Mesendoderm (in vitro differentiated cells): ENCODE measurements at regions not wholly inside any gene's neighbourhood (a gene's known extent, or its start where the extent isn't known, plus 50 kb on each side); places are given as distances from the start of the nearest gene placed in this dataset.

Source experiments
- DNase-seq: peaks from one replicate; pipeline ENCODE4 v3.0.0; 2013
- H2AK5ac ChIP-seq: 2 replicates; pipeline ENCODE4 v1.6.1; 2013; ENCODE audit warnings: low read length, inconsistent platforms
- H2BK120ac ChIP-seq: 2 replicates; pipeline ENCODE4 v1.6.1; 2013; ENCODE audit warnings: low read depth, mild to moderate bottlenecking, low read length, moderate library complexity, mixed read lengths
- H2BK15ac ChIP-seq: replicated peaks from 2 replicates; pipeline ENCODE4 v1.6.1; 2013; ENCODE audit warnings: low read depth, mild to moderate bottlenecking, moderate library complexity
- H2BK5ac ChIP-seq: 2 replicates; pipeline ENCODE4 v1.6.1; 2013; ENCODE audit warnings: low read length, inconsistent platforms
- H3K18ac ChIP-seq: 2 replicates; pipeline ENCODE4 v1.6.1; 2013; ENCODE audit warnings: mild to moderate bottlenecking, low read length, mixed read lengths
- H3K23ac ChIP-seq: one replicate; pipeline ENCODE4 v1.6.1; 2013; ENCODE audit warnings: low read length
- H3K27ac ChIP-seq: 2 replicates; pipeline ENCODE4 v1.5.1; 2013; ENCODE audit warnings: low read depth, mild to moderate bottlenecking, inconsistent platforms, low read length, moderate library complexity
- H3K27me3 ChIP-seq: 2 replicates; pipeline ENCODE4 v1.6.1; 2013; ENCODE audit warnings: low read length, control low read depth, mild to moderate bottlenecking, inconsistent platforms; ENCODE audit not compliant: insufficient read depth, poor library complexity
- H3K36me3 ChIP-seq: 2 replicates; pipeline ENCODE4 v1.6.1; 2013; ENCODE audit warnings: low read length, inconsistent platforms; ENCODE audit not compliant: control insufficient read depth, insufficient read depth
- H3K4ac ChIP-seq: one replicate; pipeline ENCODE4 v1.6.1; 2013; ENCODE audit warnings: low read depth, mild to moderate bottlenecking, low read length, moderate library complexity
- H3K4me1 ChIP-seq: 2 replicates; pipeline ENCODE4 v1.6.1; 2013; ENCODE audit warnings: low read depth, low read length, inconsistent platforms; ENCODE audit not compliant: control insufficient read depth
- H3K4me2 ChIP-seq: 2 replicates; pipeline ENCODE4 v1.6.1; 2013; ENCODE audit warnings: low read length
- H3K4me3 ChIP-seq: 2 replicates; pipeline ENCODE4 v1.5.1; 2013; ENCODE audit warnings: mild to moderate bottlenecking, low read length
- H3K56ac ChIP-seq: one replicate; pipeline ENCODE4 v1.6.1; 2013; ENCODE audit warnings: low read length
- H3K79me1 ChIP-seq: 2 replicates; pipeline ENCODE4 v1.6.1; 2013; ENCODE audit warnings: low read length, inconsistent platforms
- H3K79me2 ChIP-seq: 2 replicates; pipeline ENCODE4 v1.6.1; 2013; ENCODE audit warnings: mild to moderate bottlenecking, low read length; ENCODE audit not compliant: control insufficient read depth, insufficient read depth
- H3K9ac ChIP-seq: 2 replicates; pipeline ENCODE4 v1.6.1; 2013; ENCODE audit warnings: low read length, inconsistent platforms
- H4K5ac ChIP-seq: one replicate; pipeline ENCODE4 v1.6.1; 2013; ENCODE audit warnings: low read length
- H4K8ac ChIP-seq: one replicate; pipeline ENCODE4 v1.6.1; 2013; ENCODE audit warnings: low read depth, mild to moderate bottlenecking, control low read depth, low read length, moderate library complexity
- WGBS: extraction: QIAGEN DNeasy Blood & Tissue Kit; methylation state at CpG from one replicate; pipeline ENCODE4 v1.1.7; 2013; ENCODE audit warnings: low lambda C conversion rate, missing lambda C conversion rate; ENCODE audit not compliant: insufficient coverage; ENCODE audit errors: extremely low coverage; 5-methylcytosine and 5-hydroxymethylcytosine counted together

DNA sequence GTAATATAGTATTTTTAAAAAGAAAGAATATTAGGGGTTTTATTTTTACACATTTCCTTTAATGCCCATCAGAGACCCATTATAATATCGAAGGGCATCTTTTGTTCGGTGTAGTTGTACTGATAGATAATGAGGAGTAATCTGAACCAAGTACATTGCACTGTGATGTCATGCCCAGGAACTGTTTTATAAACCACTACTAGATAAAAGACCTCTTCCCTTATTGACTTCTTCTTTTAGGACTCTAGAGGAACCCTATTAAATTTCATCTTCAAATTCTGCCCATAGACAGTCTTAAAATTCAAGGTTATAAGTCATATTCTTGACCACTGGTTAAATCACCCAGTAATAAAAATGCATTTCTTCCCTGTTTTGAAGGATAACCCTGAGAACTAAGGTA is 206.5 kb downstream of the NRIP1 start:
- WGBS: no CpG with 5 or more reads among the region's 2 CpGs
- no peaks in the 10 kb centered on the region for H3K27me3 ChIP-seq

DNA sequence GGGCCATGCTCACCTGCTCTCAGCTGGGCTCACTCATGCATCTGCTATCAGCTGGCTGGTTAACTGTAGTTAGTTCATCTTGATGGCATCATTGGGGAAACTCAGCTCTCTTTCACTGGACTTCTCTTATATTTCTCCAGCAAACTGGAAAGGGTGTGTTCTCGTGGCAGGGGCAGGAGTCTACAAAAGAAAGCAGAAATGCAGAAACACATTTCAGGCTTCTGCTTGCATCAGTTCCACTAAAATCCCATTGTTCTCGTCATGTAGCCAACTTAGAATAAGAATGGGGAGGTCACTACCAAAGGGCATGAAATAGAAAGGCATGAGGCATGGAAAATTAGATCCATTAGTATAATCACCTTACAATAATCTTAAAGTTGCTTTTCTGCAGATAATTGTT is 207.3 kb downstream of the NRIP1 start:
- no peak overlapping the region for H4K8ac ChIP-seq

More for the DNA sequence above, 206.5 kb downstream of the NRIP1 start:
- Histone ChIP-seq H2BK5ac (no peak overlapping the region), H2BK15ac (no peak overlapping the region), H3K4me1 (no peaks in the 10 kb centered on the region), H3K4me2 (no peak overlapping the region), H2BK120ac (no peak overlapping the region), H3K79me1 (no peaks in the 10 kb centered on the region), H3K9ac (no peak overlapping the region), H3K36me3 (no peaks in the 10 kb centered on the region), H3K18ac (no peak overlapping the region), H3K4ac (no peak overlapping the region), H3K4me3 (no peak overlapping the region), H3K23ac (no peak overlapping the region), H3K56ac (no peak overlapping the region), H4K5ac (no peak overlapping the region), H2AK5ac (no peak overlapping the region), H4K8ac (no peak overlapping the region), H3K79me2 (no peaks in the 10 kb centered on the region), H3K27ac (no peak overlapping the region)
- no peak for DNase-seq

DNA sequence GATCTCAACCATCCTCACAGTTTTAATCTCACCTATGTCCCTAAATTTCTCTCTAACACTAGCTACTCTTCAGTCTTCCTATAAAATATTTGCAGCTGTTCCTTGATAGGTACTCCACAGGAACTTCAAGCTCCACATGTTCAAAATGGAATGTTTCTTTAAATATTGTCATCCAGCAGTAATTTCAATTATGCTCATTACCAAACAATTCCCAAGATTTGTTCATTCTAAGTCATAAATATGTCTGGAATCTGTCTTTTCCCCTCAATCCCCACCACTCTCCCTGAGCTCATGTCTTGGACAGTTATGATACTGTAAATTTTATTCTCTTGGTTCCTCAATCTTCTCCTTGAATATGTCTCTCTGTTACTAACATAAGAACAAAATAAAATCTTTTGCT is 214.4 kb downstream of the NRIP1 start:
- no peaks in the 10 kb centered on the region for H3K79me2 ChIP-seq
- no peak overlapping the region for H2BK5ac ChIP-seq
- H3K9ac ChIP-seq: no peak overlapping the region
- no peak overlapping the region for H4K5ac ChIP-seq
- H3K36me3 ChIP-seq: no peaks in the 10 kb centered on the region
- H4K8ac ChIP-seq: no peak overlapping the region
- H3K18ac ChIP-seq: no peak overlapping the region
- no peak overlapping the region for H3K4me2 ChIP-seq
- H2BK120ac ChIP-seq: no peak overlapping the region
- no peaks in the 10 kb centered on the region for H3K79me1 ChIP-seq
- no peaks in the 10 kb centered on the region for H3K27me3 ChIP-seq
- no peak overlapping the region for H2BK15ac ChIP-seq
- H3K4me3 ChIP-seq: no peak overlapping the region
- no peak overlapping the region for H3K56ac ChIP-seq
- H3K23ac ChIP-seq: no peak overlapping the region
- DNase-seq: no peak
- H3K27ac ChIP-seq: no peak overlapping the region
- H3K4ac ChIP-seq: no peak overlapping the region
- H2AK5ac ChIP-seq: no peak overlapping the region
- H3K4me1 ChIP-seq: no peaks in the 10 kb centered on the region

More for the DNA sequence above, 207.3 kb downstream of the NRIP1 start:
- Histone ChIP-seq H2BK5ac (no peak overlapping the region), H3K18ac (no peak overlapping the region), H3K79me2 (no peaks in the 10 kb centered on the region), H3K27me3 (no peaks in the 10 kb centered on the region), H2AK5ac (no peak overlapping the region), H3K79me1 (no peaks in the 10 kb centered on the region), H2BK120ac (no peak overlapping the region), H3K56ac (no peak overlapping the region), H2BK15ac (no peak overlapping the region), H3K4me1 (no peaks in the 10 kb centered on the region), H3K4ac (no peak overlapping the region), H3K36me3 (no peaks in the 10 kb centered on the region), H3K4me2 (no peak overlapping the region), H4K5ac (no peak overlapping the region), H3K27ac (no peak overlapping the region), H3K23ac (no peak overlapping the region), H3K9ac (no peak overlapping the region), H3K4me3 (no peak overlapping the region)
- WGBS: no CpG with 5 or more reads among the region's 2 CpGs
- DNase-seq: no peak

DNA sequence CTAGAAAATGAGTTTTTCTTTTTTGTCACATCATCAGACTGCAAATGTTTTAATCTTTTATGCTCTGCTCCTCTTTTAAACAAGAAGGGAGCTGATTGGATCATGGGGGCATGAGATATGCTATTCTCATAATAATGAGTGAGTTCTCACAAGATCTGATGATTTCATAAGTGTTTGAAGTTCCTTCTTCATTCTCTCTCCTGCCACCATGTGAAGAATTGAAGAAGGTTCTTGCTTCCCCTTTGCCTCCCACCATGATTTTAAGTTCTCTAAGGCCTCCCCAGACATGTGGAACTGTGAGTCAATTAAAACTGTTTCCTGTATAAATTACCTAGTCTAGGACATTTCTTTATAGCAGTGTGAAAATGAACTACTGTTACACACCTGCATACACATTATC is 218.2 kb downstream of the NRIP1 start:
- H3K27me3 ChIP-seq: no peaks in the 10 kb centered on the region
- no peak overlapping the region for H3K18ac ChIP-seq
- H3K27ac ChIP-seq: no peak overlapping the region
- no peak overlapping the region for H3K9ac ChIP-seq
- no peak overlapping the region for H4K5ac ChIP-seq
- no peaks in the 10 kb centered on the region for H3K79me2 ChIP-seq
- H3K56ac ChIP-seq: no peak overlapping the region
- H3K79me1 ChIP-seq: no peaks in the 10 kb centered on the region
- no peak overlapping the region for H2BK5ac ChIP-seq
- no peak overlapping the region for H2AK5ac ChIP-seq
- no peak overlapping the region for H3K23ac ChIP-seq
- H2BK120ac ChIP-seq: no peak overlapping the region
- H4K8ac ChIP-seq: no peak overlapping the region
- no peak overlapping the region for H3K4me3 ChIP-seq
- H3K4ac ChIP-seq: no peak overlapping the region
- H2BK15ac ChIP-seq: no peak overlapping the region
- DNase-seq: no peak
- no peaks in the 10 kb centered on the region for H3K4me1 ChIP-seq
- H3K4me2 ChIP-seq: no peak overlapping the region
- H3K36me3 ChIP-seq: no peaks in the 10 kb centered on the region

DNA sequence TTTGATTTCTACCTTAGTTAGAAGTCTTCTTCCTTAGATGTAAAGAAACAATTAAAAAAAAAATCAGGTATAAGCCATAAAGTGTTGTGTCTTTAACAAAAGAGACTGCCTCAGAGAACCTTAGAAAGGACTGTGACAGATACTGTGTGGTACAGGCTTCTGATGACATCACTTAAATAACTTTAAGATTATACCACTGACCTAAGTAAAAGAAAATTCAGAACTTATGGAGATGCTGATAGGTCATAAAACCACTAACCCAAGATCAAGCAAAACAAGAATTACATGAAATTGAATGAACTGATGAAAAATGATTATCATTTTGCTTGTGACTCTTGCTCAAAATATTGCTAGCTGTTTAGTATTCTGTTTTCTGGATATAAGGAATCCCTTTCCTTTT is 220.8 kb downstream of the NRIP1 start:
- no peak overlapping the region for H3K4ac ChIP-seq
- no peak overlapping the region for H3K18ac ChIP-seq
- H3K27me3 ChIP-seq: no peaks in the 10 kb centered on the region
- H3K4me3 ChIP-seq: no peak overlapping the region
- H3K4me2 ChIP-seq: no peak overlapping the region
- no peak overlapping the region for H4K5ac ChIP-seq
- H3K4me1 ChIP-seq: no peaks in the 10 kb centered on the region
- H3K56ac ChIP-seq: no peak overlapping the region
- H3K9ac ChIP-seq: no peak overlapping the region
- DNase-seq: no peak
- no peak overlapping the region for H3K23ac ChIP-seq
- no peak overlapping the region for H3K27ac ChIP-seq
- H3K79me2 ChIP-seq: no peaks in the 10 kb centered on the region
- H2BK15ac ChIP-seq: no peak overlapping the region
- no peaks in the 10 kb centered on the region for H3K36me3 ChIP-seq
- H2BK5ac ChIP-seq: no peak overlapping the region
- no peak overlapping the region for H4K8ac ChIP-seq
- H3K79me1 ChIP-seq: no peaks in the 10 kb centered on the region
- no peak overlapping the region for H2AK5ac ChIP-seq
- H2BK120ac ChIP-seq: no peak overlapping the region

DNA sequence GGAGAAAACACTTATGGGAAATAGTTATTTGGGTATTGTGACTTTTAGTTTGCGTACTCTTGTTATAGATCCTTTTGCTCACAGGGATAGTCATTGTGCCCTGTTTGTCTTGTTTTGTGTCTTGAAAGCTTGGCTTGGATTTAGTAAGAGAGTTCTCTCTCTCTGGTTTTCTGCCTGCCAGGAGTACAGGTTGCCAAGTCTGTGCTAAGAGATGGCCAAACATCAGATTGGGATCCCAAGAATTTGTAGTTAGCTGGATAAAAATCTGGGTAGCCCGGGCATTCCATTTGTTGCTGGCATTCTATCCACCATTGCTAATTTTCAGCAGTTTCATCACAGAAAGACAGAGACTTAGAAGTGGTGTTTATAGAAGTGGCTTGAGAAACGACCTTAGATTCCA is 222.2 kb downstream of the NRIP1 start:
- Histone ChIP-seq H2BK15ac (no peak overlapping the region), H4K8ac (no peak overlapping the region), H3K4ac (no peak overlapping the region), H3K4me3 (no peak overlapping the region), H3K27ac (no peak overlapping the region), H3K4me1 (no peaks in the 10 kb centered on the region), H3K79me2 (no peaks in the 10 kb centered on the region), H3K56ac (no peak overlapping the region), H2BK120ac (no peak overlapping the region), H3K27me3 (no peaks in the 10 kb centered on the region), H3K79me1 (no peaks in the 10 kb centered on the region), H4K5ac (no peak overlapping the region), H2BK5ac (no peak overlapping the region), H3K36me3 (no peaks in the 10 kb centered on the region), H3K23ac (no peak overlapping the region), H3K4me2 (no peak overlapping the region), H2AK5ac (no peak overlapping the region), H3K18ac (no peak overlapping the region), H3K9ac (no peak overlapping the region)
- no peak for DNase-seq
- no CpG with 5 or more reads among the region's 3 CpGs for WGBS
